ENCODE measurements at regions not wholly inside any gene's neighbourhood (a gene's known extent, or its start where the extent isn't known, plus 50 kb on each side); places are given as distances from the start of the nearest gene placed in this dataset.
"Not testable (repeated sequence)": the region's sequence is repeated elsewhere in the genome, so short reads cannot be mapped to it uniquely, and the experiment has no call there.

DNA sequence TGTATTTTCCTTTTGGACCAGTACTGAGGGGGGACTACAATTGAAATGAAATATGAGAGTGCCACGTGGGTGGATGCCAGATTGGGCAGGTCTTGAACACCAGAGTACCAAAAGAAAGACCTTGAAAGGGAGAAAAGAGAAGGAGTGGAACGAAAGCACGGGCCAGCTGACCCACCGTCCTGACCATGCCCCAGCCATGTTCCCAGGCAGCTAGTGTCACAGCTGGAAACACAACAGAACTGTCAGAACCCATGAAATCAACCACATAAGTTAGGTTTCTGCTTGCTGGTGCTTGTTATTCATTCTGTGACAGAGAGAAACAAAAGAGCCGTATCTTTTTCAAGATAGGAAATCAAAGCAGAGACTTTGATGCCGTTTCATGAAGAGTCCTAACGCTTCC lies 268.8 kb downstream of the MEX3B start:
- H3K9me3 Mint-ChIP-seq, result peaks cover 3% of the 10 kb centered on the region
- no peaks in the 10 kb centered on the region for H3K36me3 Mint-ChIP-seq
- no peak overlapping the region for H3K27ac Mint-ChIP-seq
- DNase-seq (ENCODE audit: low spot score in 2 of 2), result no peak
- ATAC-seq, result no peak
- H3K4me1 Mint-ChIP-seq, result no peaks in the 10 kb centered on the region
- H3K4me3 Mint-ChIP-seq, result no peak overlapping the region

GRCh38 chr15:81775779-81776178 lies 270.0 kb downstream of the MEX3B start:
- H3K27ac Mint-ChIP-seq; H3K36me3 Mint-ChIP-seq; H3K4me3 Mint-ChIP-seq; DNase-seq (ENCODE audit: low spot score in 2 of 2); H3K4me1 Mint-ChIP-seq; H3K9me3 Mint-ChIP-seq; ATAC-seq: not testable (repeated sequence)

DNA sequence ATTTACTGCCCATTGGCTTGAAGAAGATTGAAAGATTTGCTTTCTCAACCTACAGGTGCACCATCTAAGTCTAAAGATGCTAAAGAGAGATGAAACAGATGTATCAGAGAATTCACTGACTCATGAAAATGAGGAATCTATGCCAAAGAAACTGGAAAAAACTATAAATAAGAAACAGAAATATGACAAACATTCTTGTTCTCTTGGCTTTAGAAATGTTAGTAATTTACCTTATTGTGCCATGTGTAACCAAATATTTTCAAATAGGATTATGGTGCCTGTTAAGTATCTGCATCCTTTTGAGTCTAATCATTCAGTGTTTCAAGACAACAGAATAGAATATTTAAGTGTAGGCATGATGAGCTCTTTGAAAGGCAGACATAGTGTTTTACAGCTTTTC lies 271.5 kb downstream of the MEX3B start:
- Mint-ChIP-seq H3K9me3 (no peaks in the 10 kb centered on the region), H3K36me3 (no peaks in the 10 kb centered on the region), H3K4me1 (no peaks in the 10 kb centered on the region), H3K27ac (no peak overlapping the region), H3K4me3 (no peak overlapping the region)
- DNase-seq (ENCODE audit: low spot score in 2 of 2) (no peak), ATAC-seq (no peak)

GRCh38 chr15:81768773-81769172 lies 277.0 kb downstream of the MEX3B start:
- DNase-seq (ENCODE audit: low spot score in 2 of 2) (no peak), ATAC-seq (no peak)
- H3K4me1 Mint-ChIP-seq, result no peaks in the 10 kb centered on the region
- no peak overlapping the region for H3K4me3 Mint-ChIP-seq
- H3K9me3 Mint-ChIP-seq, result no peaks in the 10 kb centered on the region
- H3K27ac Mint-ChIP-seq, result no peak overlapping the region
- H3K36me3 Mint-ChIP-seq, result no peaks in the 10 kb centered on the region

DNA sequence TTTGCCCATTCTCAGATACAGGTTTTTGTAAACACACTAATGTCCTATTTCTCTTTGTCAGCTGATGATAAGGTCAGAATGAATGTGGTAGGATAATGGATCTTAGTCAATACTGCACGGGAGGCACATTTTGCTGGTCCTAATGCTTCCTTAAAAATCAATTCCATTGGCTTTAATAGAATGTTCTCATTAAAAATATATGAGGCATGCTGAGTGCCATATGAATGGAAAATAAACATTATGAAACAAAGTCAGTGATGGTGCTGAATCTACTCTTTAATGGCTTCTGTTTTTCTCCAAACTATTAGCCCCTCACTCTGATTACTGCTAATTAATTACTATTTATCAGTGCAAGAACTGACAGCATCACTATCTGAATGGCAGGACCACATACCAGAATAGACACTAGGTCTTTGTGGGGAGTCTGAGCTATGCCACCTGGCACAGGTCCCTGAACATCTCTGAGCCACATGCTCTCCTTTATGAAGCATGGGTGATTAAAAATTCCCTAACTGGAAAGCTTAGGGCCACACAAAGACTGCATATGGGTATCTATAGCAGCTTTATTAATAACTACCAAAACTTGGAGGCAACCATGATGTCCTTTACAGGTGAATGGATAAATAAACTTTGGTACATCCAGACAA lies 278.9 kb downstream of the MEX3B start:
- ATAC-seq, result no peak
- Mint-ChIP-seq H3K36me3 (no peaks in the 10 kb centered on the region), H3K27ac (no peak overlapping the region), H3K4me1 (no peaks in the 10 kb centered on the region), H3K4me3 (no peak overlapping the region), H3K9me3 (no peaks in the 10 kb centered on the region)
- no peak for DNase-seq (ENCODE audit: low spot score in 2 of 2)

DNA sequence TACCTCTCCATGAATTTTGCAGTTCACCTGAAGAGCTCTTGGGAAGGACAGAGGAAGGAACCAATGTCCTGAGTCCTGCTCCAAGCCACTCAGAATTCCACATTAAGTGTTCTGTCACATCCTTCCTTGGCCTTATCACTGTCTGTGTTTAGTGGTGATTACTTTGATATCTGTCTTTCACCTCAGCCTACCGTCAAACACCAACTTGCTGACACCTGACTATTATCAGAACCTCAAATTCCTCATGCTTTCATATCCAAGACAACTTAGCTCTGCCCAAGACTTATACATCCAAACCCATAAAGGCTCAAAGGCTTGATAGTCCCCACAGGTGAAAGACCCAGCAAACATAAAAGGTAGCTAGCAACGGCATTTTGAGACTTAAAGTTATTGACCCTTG lies 280.0 kb downstream of the MEX3B start:
- H3K4me1 Mint-ChIP-seq, result no peaks in the 10 kb centered on the region
- no peak overlapping the region for H3K4me3 Mint-ChIP-seq
- DNase-seq (ENCODE audit: low spot score in 2 of 2) (no peak), ATAC-seq (no peak)
- no peaks in the 10 kb centered on the region for H3K9me3 Mint-ChIP-seq
- H3K36me3 Mint-ChIP-seq, result no peaks in the 10 kb centered on the region
- no peak overlapping the region for H3K27ac Mint-ChIP-seq

DNA sequence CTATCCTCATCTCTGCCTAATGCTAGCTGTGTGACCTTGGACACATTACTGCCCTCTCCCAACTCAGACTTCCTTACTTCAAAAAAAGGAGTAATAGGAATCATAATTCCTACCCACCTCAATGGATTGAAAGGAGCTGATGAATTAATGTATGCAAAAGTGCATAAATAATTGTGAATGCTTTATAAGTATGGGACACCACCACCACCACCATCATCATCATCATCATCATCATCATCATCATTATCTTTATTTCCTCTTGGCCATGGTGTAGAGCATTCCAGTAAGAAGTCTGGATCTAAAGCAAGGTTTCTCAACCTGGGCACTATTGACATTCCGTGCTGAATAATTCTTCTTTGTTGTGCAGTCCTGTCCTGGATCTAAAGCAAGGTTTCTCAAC lies 282.5 kb downstream of the MEX3B start:
- DNase-seq (ENCODE audit: low spot score in 2 of 2), result no peak
- no peak overlapping the region for H3K27ac Mint-ChIP-seq
- H3K36me3 Mint-ChIP-seq, result no peaks in the 10 kb centered on the region
- no peak overlapping the region for H3K4me3 Mint-ChIP-seq
- no peak for ATAC-seq
- no peaks in the 10 kb centered on the region for H3K9me3 Mint-ChIP-seq
- H3K4me1 Mint-ChIP-seq, result no peaks in the 10 kb centered on the region

DNA sequence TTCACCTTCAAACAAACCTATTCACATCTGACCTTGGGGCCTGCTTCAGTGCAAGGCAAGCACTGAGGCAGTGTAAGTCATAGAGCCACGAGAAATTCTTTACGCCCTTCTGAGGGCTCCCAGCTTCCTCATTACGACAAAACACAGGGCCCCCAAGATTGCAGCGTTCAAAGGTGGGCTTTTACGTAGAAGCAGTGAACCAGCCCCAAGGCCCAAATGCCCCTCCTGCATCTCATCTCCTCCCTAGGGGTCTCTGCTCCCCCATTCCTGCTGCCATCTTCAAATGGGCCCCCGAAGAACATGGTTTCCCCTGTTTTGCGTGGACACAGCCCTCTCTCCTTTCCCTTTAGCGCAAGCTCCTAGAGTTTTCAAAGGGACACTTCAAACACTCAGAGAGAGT lies 285.1 kb downstream of the MEX3B start:
- no peak for ATAC-seq
- H3K9me3 Mint-ChIP-seq, result no peaks in the 10 kb centered on the region
- no peak overlapping the region for H3K4me3 Mint-ChIP-seq
- H3K36me3 Mint-ChIP-seq, result no peaks in the 10 kb centered on the region
- H3K4me1 Mint-ChIP-seq, result no peaks in the 10 kb centered on the region
- DNase-seq (ENCODE audit: low spot score in 2 of 2), result peak in 1 of 2 donors; percentile 23
- H3K27ac Mint-ChIP-seq, result no peak overlapping the region

DNA sequence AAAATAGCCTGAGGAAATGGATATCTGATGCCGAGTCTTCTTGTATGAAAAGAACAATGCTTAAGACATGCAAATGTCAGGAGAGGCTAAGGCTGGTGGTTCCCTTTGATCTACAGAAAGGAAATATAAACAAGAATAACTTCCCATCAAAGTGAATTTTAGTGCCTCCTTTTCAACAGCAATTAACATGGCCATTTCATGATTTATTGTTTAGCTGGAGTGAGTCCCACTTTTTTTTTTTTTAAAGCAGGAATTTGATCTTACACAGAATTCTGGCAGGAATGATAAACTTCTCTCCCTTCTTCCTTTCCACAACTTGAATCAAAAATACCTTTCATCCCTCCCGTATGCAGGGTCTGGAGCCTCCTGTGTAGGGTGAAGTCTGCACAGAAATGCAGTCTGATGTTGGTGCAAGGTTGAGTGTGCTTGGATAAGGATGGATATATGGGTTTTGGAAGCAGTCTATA lies 287.0 kb downstream of the MEX3B start:
- Mint-ChIP-seq H3K4me3 (no peak overlapping the region), H3K36me3 (no peaks in the 10 kb centered on the region), H3K4me1 (no peaks in the 10 kb centered on the region), H3K27ac (no peak overlapping the region), H3K9me3 (no peaks in the 10 kb centered on the region)
- DNase-seq (ENCODE audit: low spot score in 2 of 2), result no peak
- ATAC-seq, result no peak

GRCh38 chr15:81755626-81756025 lies 290.2 kb downstream of the MEX3B start:
- Mint-ChIP-seq H3K27ac (no peak overlapping the region), H3K4me3 (no peak overlapping the region), H3K4me1 (no peaks in the 10 kb centered on the region), H3K9me3 (no peaks in the 10 kb centered on the region), H3K36me3 (no peaks in the 10 kb centered on the region)
- DNase-seq (ENCODE audit: low spot score in 2 of 2), result no peak
- no peak for ATAC-seq

DNA sequence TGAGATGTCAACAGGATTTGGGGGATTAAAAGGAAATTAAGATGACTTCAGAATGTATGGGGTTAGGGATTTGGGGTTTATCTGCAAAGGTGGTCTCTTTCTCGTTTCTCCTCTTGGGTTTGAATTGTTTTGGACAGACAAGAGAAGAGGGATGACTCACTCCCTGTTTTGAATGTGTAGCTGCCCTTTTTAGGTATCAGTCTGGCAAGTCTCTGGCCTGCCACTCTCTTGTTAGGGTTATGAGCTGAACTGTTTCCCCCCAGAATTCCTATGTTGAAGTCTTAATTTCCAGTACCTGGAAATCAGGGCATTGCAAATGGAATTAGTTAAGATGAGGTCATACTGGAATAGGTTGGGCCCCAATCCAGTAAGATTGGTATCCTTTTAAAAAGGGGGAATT lies 291.7 kb downstream of the MEX3B start:
- ATAC-seq (no peak), DNase-seq (ENCODE audit: low spot score in 2 of 2) (no peak)
- Mint-ChIP-seq H3K9me3 (no peaks in the 10 kb centered on the region), H3K27ac (no peak overlapping the region), H3K4me1 (no peaks in the 10 kb centered on the region), H3K4me3 (no peak overlapping the region), H3K36me3 (no peaks in the 10 kb centered on the region)

DNA sequence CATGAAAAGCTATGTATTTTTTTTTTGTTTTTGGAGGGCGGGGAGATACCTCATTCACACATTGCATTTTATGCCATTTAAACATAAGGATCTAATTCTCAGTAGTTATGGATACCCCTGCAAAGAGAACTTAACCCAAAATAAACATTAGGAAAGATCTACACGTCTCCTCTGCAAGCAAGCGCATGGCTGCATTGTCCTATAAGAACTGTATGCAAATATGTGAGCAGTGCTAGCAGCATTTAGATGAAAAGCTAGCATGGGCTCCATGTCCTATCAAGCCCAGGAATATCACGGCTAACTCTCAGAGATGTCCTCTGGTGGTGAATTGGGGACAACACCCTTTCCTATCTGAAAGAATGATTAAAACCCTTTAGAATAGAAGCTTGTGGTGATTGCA lies 292.8 kb downstream of the MEX3B start:
- H3K36me3 Mint-ChIP-seq, result no peaks in the 10 kb centered on the region
- no peaks in the 10 kb centered on the region for H3K4me1 Mint-ChIP-seq
- ATAC-seq (no peak), DNase-seq (ENCODE audit: low spot score in 2 of 2) (no peak)
- H3K27ac Mint-ChIP-seq, result no peak overlapping the region
- H3K9me3 Mint-ChIP-seq, result no peaks in the 10 kb centered on the region
- H3K4me3 Mint-ChIP-seq, result no peak overlapping the region

- H3K9me3 Mint-ChIP-seq, result no peaks in the 10 kb centered on the region
- no peak overlapping the region for H3K4me3 Mint-ChIP-seq
- no peaks in the 10 kb centered on the region for H3K4me1 Mint-ChIP-seq
- no peak for ATAC-seq
- DNase-seq (ENCODE audit: low spot score in 2 of 2), result no peak
- no peak overlapping the region for H3K27ac Mint-ChIP-seq
- H3K36me3 Mint-ChIP-seq, result no peaks in the 10 kb centered on the region
Observed at GRCh38 chr15:81752546-81752942, 293.3 kb downstream of the MEX3B start.

DNA sequence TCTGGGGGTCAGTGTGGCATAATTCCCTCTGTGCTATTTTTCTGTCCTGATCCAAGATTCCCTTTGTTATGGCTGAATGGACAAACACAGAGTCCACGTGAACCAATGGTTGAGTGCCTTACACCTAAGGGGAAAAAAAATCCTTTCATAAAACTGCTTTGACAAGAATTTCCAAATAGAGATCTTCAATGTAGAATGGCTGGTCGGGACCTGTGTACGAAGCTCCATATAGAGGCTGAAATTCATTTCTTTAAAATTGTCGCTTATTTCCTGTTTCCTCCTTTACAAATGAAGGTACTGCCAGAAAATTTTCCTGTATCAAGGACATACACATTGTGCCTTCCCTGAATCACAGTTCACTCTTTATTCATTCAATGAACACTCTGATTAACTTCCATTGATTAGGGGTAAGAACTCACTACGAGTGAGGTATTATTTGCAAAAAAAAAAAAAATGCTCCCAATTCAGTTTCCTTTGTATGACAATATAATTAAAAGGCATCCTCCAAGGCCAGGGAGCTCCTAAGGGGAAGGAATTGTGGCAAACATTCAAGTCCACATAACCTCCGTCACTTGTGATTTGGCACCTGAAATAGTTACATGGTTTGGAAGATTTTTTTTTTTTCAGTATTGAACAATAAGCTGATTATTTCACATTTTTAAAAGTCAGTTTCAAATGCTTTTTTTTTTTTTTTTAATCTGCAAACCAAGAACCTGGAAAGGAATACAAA lies 293.8 kb downstream of the MEX3B start:
- no peaks in the 10 kb centered on the region for H3K4me1 Mint-ChIP-seq
- no peak for DNase-seq (ENCODE audit: low spot score in 2 of 2)
- no peaks in the 10 kb centered on the region for H3K9me3 Mint-ChIP-seq
- ATAC-seq, result no peak
- H3K27ac Mint-ChIP-seq, result no peak overlapping the region
- no peak overlapping the region for H3K4me3 Mint-ChIP-seq
- H3K36me3 Mint-ChIP-seq, result no peaks in the 10 kb centered on the region

DNA sequence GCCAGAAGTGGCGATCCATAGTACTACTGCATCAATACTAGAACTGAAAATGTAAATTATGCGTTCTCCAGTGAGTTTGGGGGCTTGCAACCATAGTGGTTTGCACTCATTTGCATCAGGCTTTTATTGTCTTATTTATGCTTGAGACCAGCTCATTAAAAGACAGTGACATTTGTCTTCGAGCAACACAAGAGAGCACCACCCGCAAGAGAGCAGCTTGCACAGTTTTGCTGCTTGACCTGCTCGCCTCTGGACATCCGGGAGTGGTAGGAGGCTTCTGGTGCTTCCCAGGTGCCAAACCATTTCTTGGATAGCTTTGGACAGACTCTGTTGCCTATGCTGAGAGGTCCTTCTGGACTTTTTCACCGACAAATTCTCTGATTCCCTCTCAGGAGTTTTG lies 294.6 kb downstream of the MEX3B start:
- H3K9me3 Mint-ChIP-seq, result no peaks in the 10 kb centered on the region
- H3K36me3 Mint-ChIP-seq, result no peaks in the 10 kb centered on the region
- H3K4me1 Mint-ChIP-seq, result no peaks in the 10 kb centered on the region
- H3K4me3 Mint-ChIP-seq, result no peak overlapping the region
- DNase-seq (ENCODE audit: low spot score in 2 of 2) (no peak), ATAC-seq (no peak)
- no peak overlapping the region for H3K27ac Mint-ChIP-seq

GRCh38 chr15:81749716-81750375 lies 296.0 kb downstream of the MEX3B start:
- no peaks in the 10 kb centered on the region for H3K36me3 Mint-ChIP-seq
- no peak overlapping the region for H3K27ac Mint-ChIP-seq
- DNase-seq (ENCODE audit: low spot score in 2 of 2) (no peak), ATAC-seq (no peak)
- no peak overlapping the region for H3K4me3 Mint-ChIP-seq
- no peaks in the 10 kb centered on the region for H3K4me1 Mint-ChIP-seq
- H3K9me3 Mint-ChIP-seq, result no peaks in the 10 kb centered on the region

Measured in stimulated activated effector memory CD8-positive, alpha-beta T cell treated with anti-CD3 and anti-CD28 coated beads, Interleukin-12 subunit alpha, Interleukin-12 subunit beta, amount 100 ng/mL, for 72 hours (primary cell).